ENCODE measurements at regions not wholly inside any gene's neighbourhood (a gene's known extent, or its start where the extent isn't known, plus 50 kb on each side); places are given as distances from the start of the nearest gene placed in this dataset.

DNA sequence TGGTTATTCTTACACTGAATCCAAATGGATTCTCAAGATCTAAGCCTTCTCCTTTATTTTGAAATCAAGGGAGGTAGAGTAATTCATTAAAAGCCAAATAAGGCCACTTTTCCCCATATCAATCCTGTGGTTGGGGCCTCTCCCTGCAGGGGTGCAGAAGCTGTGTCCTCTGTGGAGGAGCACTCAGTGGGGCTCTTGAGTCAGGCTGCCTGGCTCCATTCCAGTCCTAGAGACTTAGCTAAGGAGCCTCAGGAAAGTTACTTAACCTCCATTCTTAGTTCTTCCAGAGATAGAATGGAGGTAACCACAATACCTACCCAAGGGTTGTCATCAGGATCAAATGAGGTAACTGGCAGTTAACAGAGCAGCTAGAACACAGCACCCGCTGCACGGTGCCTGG lies 564.3 kb downstream of the CMPK2 start:
- peaks cover 84% of the 10 kb centered on the region for H3K9me3 Mint-ChIP-seq

DNA sequence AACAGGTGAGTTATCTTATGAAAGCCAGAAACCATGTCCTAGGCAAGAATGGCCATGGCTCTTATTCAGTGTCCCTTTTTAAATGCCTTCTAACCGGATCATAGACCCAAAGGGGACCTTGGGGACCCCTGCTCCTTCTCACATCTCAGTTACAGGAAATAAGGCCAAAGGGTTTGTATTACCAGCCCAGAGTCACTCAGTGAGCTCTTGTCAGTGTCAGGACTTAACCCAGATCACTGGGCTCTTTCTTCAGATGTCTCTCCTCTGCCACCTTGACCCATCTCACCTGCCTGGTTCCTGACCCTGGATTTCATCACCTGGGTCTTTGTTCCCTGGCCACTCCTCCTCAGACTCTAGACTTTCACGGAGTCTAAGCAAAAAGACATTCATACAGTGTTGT lies 556.7 kb downstream of the CMPK2 start:
- Mint-ChIP-seq H3K4me3 (no peak overlapping the region), H3K27ac (no peak overlapping the region), H3K9me3 (peaks cover 84% of the 10 kb centered on the region), H3K36me3 (peaks cover 70% of the 10 kb centered on the region), H3K4me1 (no peaks in the 10 kb centered on the region), H3K27me3 (ENCODE audit: low read depth) (peaks cover 5% of the 10 kb centered on the region)
- TF ChIP-seq, protein P1, sequence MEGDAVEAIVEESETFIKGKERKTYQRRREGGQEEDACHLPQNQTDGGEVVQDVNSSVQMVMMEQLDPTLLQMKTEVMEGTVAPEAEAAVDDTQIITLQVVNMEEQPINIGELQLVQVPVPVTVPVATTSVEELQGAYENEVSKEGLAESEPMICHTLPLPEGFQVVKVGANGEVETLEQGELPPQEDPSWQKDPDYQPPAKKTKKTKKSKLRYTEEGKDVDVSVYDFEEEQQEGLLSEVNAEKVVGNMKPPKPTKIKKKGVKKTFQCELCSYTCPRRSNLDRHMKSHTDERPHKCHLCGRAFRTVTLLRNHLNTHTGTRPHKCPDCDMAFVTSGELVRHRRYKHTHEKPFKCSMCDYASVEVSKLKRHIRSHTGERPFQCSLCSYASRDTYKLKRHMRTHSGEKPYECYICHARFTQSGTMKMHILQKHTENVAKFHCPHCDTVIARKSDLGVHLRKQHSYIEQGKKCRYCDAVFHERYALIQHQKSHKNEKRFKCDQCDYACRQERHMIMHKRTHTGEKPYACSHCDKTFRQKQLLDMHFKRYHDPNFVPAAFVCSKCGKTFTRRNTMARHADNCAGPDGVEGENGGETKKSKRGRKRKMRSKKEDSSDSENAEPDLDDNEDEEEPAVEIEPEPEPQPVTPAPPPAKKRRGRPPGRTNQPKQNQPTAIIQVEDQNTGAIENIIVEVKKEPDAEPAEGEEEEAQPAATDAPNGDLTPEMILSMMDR (IDR thresholded peaks at IDR 0.05) = no peak
- TF ChIP-seq, protein P2, sequence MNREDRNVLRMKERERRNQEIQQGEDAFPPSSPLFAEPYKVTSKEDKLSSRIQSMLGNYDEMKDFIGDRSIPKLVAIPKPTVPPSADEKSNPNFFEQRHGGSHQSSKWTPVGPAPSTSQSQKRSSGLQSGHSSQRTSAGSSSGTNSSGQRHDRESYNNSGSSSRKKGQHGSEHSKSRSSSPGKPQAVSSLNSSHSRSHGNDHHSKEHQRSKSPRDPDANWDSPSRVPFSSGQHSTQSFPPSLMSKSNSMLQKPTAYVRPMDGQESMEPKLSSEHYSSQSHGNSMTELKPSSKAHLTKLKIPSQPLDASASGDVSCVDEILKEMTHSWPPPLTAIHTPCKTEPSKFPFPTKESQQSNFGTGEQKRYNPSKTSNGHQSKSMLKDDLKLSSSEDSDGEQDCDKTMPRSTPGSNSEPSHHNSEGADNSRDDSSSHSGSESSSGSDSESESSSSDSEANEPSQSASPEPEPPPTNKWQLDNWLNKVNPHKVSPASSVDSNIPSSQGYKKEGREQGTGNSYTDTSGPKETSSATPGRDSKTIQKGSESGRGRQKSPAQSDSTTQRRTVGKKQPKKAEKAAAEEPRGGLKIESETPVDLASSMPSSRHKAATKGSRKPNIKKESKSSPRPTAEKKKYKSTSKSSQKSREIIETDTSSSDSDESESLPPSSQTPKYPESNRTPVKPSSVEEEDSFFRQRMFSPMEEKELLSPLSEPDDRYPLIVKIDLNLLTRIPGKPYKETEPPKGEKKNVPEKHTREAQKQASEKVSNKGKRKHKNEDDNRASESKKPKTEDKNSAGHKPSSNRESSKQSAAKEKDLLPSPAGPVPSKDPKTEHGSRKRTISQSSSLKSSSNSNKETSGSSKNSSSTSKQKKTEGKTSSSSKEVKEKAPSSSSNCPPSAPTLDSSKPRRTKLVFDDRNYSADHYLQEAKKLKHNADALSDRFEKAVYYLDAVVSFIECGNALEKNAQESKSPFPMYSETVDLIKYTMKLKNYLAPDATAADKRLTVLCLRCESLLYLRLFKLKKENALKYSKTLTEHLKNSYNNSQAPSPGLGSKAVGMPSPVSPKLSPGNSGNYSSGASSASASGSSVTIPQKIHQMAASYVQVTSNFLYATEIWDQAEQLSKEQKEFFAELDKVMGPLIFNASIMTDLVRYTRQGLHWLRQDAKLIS (CRISPR knock-in tag; IDR thresholded peaks at IDR 0.05; ENCODE audit: borderline replicate concordance) = no peak
- TF ChIP-seq, protein P3, sequence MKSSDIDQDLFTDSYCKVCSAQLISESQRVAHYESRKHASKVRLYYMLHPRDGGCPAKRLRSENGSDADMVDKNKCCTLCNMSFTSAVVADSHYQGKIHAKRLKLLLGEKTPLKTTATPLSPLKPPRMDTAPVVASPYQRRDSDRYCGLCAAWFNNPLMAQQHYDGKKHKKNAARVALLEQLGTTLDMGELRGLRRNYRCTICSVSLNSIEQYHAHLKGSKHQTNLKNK (CRISPR knock-in tag; IDR thresholded peaks at IDR 0.05) = no peak
- TF ChIP-seq NFATC4 (CRISPR knock-in tag; IDR thresholded peaks at IDR 0.05) = no peak
- TF ChIP-seq ZNF219 (CRISPR knock-in tag; IDR thresholded peaks at IDR 0.05; ENCODE audit: borderline replicate concordance) = no peak
- no peak for TF ChIP-seq ZNF263 (CRISPR knock-in tag; IDR thresholded peaks at IDR 0.05; ENCODE audit: low read depth)
- POLR2A ChIA-PET = no interaction called here
- CTCF ChIA-PET = no interaction called here
- ATAC-seq = no peak
- no peak for DNase-seq (ENCODE audit: low spot score)

More for the DNA sequence above, 564.3 kb downstream of the CMPK2 start:
- ATAC-seq (no peak), DNase-seq (ENCODE audit: low spot score) (no peak)
- CTCF ChIA-PET = no interaction called here
- peaks cover 7% of the 10 kb centered on the region for H3K27me3 Mint-ChIP-seq (ENCODE audit: low read depth)
- no peak overlapping the region for H3K4me3 Mint-ChIP-seq
- no peak overlapping the region for H3K27ac Mint-ChIP-seq
- H3K4me1 Mint-ChIP-seq = no peaks in the 10 kb centered on the region
- no peak for TF ChIP-seq IRF2 (CRISPR knock-in tag; IDR thresholded peaks at IDR 0.05; ENCODE audit: borderline replicate concordance, low read depth)
- peaks cover 74% of the 10 kb centered on the region for H3K36me3 Mint-ChIP-seq
- POLR2A ChIA-PET = no interaction called here

DNA sequence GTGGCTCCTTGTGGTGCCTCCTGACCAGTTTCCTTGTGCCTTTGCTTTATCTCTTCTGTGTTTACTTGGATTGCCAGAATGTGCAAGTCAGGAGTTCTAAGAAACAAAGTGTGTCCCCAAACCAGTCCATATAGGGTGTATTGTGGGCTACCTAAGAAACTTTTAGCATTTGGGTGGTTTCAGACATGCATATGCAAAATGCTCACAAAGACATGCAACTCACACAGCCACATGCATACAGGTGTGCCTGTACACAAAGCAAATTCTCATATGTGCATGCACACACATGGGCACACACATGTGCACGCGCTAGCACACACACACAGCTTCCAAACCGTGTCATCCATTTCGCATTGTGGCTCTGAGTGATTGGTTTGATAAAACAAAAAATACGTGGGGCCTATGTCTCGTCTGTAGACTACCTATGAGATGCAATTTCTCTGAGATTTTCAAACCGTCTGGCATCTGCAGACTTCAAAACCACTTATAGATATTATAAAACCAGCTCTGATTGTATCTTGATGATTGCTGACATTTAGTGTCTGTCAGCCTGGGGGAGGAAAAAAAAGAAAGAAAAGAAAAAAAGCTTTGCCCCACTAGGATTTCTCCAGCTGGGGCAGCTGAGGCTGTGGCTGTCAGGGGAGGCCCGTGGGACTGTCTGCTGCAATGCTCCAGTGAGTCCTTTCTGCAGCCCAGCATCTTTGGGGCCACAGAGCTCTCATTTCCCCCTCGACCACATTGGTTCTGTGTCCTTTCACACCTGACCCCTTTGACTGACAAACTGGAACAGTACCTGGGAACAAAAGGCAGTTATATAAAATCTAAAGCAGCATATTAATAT lies 556.1 kb downstream of the CMPK2 start:
- POLR2A ChIA-PET = no interaction called here
- CTCF ChIA-PET = no interaction called here
- Mint-ChIP-seq H3K4me3 (no peak overlapping the region), H3K4me1 (no peaks in the 10 kb centered on the region), H3K9me3 (peaks cover 86% of the 10 kb centered on the region), H3K27me3 (ENCODE audit: low read depth) (peaks cover 5% of the 10 kb centered on the region), H3K36me3 (peaks cover 75% of the 10 kb centered on the region), H3K27ac (no peak overlapping the region)
- no peak for DNase-seq (ENCODE audit: low spot score)
- no peak for ATAC-seq
- no peak for TF ChIP-seq FOXP1 (CRISPR knock-in tag; IDR thresholded peaks at IDR 0.05; ENCODE audit: borderline replicate concordance)
- no peak for TF ChIP-seq OVOL2 (CRISPR knock-in tag; IDR thresholded peaks at IDR 0.05; ENCODE audit: borderline replicate concordance)
- TF ChIP-seq ETV6 (CRISPR knock-in tag; IDR thresholded peaks at IDR 0.05) = no peak
- TF ChIP-seq, protein P4, sequence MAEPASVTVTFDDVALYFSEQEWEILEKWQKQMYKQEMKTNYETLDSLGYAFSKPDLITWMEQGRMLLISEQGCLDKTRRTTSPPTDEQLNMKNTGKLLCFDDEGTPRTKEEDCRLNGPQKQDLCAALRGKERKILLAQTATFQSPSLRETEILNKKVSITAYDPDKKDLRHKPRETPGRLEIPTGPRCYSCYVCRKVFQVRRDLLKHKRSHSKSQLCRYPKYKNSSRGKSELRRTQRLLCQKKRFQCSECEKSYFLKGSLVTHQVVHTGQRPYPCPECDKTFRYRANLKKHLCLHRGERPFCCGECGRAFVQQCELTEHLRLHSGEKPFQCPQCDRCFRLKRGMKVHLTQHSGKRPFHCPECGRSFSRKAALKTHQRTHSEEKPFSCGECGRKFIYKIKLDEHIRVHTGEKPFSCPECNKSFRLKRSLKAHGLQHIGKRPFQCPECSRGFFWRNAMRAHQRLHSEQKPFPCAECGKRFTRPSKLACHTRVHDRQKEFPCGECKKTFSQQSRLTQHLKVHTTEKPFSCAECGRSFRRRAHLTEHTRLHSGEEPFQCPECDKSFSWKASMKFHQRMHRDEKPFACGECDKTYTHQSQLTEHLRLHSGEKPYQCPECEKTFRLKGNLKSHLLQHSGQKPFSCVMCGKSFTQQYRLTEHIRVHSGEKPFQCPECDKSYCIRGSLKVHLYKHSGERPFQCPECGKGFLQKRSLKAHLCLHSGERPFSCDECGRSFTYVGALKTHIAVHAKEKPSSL (CRISPR knock-in tag; conservative IDR thresholded peaks at IDR 0.05) = no peak
- no peak for TF ChIP-seq EMX1 (CRISPR knock-in tag; IDR thresholded peaks at IDR 0.05)
- no peak for TF ChIP-seq TEAD1 (CRISPR knock-in tag; IDR thresholded peaks at IDR 0.05)
- TF ChIP-seq CREM (CRISPR knock-in tag; IDR thresholded peaks at IDR 0.05) = no peak
- TF ChIP-seq, protein P5, sequence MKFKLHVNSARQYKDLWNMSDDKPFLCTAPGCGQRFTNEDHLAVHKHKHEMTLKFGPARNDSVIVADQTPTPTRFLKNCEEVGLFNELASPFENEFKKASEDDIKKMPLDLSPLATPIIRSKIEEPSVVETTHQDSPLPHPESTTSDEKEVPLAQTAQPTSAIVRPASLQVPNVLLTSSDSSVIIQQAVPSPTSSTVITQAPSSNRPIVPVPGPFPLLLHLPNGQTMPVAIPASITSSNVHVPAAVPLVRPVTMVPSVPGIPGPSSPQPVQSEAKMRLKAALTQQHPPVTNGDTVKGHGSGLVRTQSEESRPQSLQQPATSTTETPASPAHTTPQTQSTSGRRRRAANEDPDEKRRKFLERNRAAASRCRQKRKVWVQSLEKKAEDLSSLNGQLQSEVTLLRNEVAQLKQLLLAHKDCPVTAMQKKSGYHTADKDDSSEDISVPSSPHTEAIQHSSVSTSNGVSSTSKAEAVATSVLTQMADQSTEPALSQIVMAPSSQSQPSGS (CRISPR knock-in tag; IDR thresholded peaks at IDR 0.05; ENCODE audit: borderline replicate concordance, low read depth) = no peak
- TF ChIP-seq, protein P6, sequence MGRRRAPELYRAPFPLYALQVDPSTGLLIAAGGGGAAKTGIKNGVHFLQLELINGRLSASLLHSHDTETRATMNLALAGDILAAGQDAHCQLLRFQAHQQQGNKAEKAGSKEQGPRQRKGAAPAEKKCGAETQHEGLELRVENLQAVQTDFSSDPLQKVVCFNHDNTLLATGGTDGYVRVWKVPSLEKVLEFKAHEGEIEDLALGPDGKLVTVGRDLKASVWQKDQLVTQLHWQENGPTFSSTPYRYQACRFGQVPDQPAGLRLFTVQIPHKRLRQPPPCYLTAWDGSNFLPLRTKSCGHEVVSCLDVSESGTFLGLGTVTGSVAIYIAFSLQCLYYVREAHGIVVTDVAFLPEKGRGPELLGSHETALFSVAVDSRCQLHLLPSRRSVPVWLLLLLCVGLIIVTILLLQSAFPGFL (CRISPR knock-in tag; IDR thresholded peaks at IDR 0.05; ENCODE audit: borderline replicate concordance) = no peak
- TF ChIP-seq, protein P7, sequence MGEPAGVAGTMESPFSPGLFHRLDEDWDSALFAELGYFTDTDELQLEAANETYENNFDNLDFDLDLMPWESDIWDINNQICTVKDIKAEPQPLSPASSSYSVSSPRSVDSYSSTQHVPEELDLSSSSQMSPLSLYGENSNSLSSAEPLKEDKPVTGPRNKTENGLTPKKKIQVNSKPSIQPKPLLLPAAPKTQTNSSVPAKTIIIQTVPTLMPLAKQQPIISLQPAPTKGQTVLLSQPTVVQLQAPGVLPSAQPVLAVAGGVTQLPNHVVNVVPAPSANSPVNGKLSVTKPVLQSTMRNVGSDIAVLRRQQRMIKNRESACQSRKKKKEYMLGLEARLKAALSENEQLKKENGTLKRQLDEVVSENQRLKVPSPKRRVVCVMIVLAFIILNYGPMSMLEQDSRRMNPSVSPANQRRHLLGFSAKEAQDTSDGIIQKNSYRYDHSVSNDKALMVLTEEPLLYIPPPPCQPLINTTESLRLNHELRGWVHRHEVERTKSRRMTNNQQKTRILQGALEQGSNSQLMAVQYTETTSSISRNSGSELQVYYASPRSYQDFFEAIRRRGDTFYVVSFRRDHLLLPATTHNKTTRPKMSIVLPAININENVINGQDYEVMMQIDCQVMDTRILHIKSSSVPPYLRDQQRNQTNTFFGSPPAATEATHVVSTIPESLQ (CRISPR knock-in tag; IDR thresholded peaks at IDR 0.05) = no peak

All from WTC11 (cell line).